Heart left ventricle (tissue), 13 donors: ENCODE measurements at regions not wholly inside any gene's neighbourhood (a gene's known extent, or its start where the extent isn't known, plus 50 kb on each side); places are given as distances from the start of the nearest gene placed in this dataset.

Experiments used
- CTCF ChIP-seq, 12 donors: fragments of 200-600 bp; sonication (generic) in 4 of 12; IDR thresholded peaks; one replicate each; pipeline versions ENCODE4 v1.5.0 to v1.8.0; 2018 to 2022; ENCODE audit warnings: antibody characterized with exemption in 12 of 12, mild to moderate bottlenecking in 5 of 12
- POLR2A ChIP-seq, 2 donors: fragments of 450-650 bp; IDR thresholded peaks; one replicate each; pipeline ENCODE4 v1.6.1; 2017; ENCODE audit warnings: antibody characterized with exemption in 2 of 2, mild to moderate bottlenecking in 2 of 2, moderate library complexity in 2 of 2
- donor health status: ischemic (EF 13 %, LVEDD 7.1; RV severe dilation, severe dysfunction).
- donor health status: DM: no; HTN: yes; CAD: no.
- donor health status: DM: no; HTN: no; CAD: no.
- donor health status: ischemic (EF 25% LVEDD 6.9; RV normal size, moderate dysfunction).
- donor health status: ischemic (EF 25% LVEDD 5.7; RV mildly dilated, moderate dysfunction).
- donor health status: ischemic (EF 35%, LVEDD 5.7; RV mildly dilated, moderate dysfunction).
- donor health status: nonischemic (EF 11% LVEDD 7.7; RV severe dilation, severe dysfunction).
- donor health status: DM: yes; HTN: yes; CAD: no.
- donor health status: PGD.
- donor health status: ischemic (EF 29% LVEDD 5.4; RV normal size, mild dysfunction).
- donor health status: nonischemic (EF 23%, LVEDD 6.1; RV moderate dilation, normal function).

- TF ChIP-seq CTCF (IDR thresholded peaks at IDR 0.05): no peak
- no peak for TF ChIP-seq POLR2A (IDR thresholded peaks at IDR 0.05)
These were observed 121.5 kb downstream of the RMI1 start for GRCh38 chr9:84101964-84102632.
